GM12892 (cell line): ENCODE measurements at regions not wholly inside any gene's neighbourhood (a gene's known extent, or its start where the extent isn't known, plus 50 kb on each side); places are given as distances from the start of the nearest gene placed in this dataset.

Source experiments
- DNase-seq: peaks from one replicate; pipeline ENCODE4 v3.0.0; 2011; ENCODE audit not compliant: insufficient read length
- FAIRE-seq: peaks from 2 replicates; lab custom pipeline; 2011; peaks lifted over from hg19 to GRCh38; lab: Jason Lieb, UNC
- POLR2A ChIP-seq: IDR thresholded peaks from 2 replicates; pipeline ENCODE4 v1.6.1; 2011; ENCODE audit warnings: low read depth, low read length, control low read depth
- POLR2AphosphoS5 ChIP-seq: IDR thresholded peaks from 2 replicates; pipeline ENCODE4 v1.6.1; 2011; ENCODE audit warnings: low read depth, low read length, control low read depth
- TAF1 ChIP-seq: IDR thresholded peaks from 2 replicates; pipeline ENCODE4 v1.6.1; 2011; ENCODE audit warnings: low read depth, mild to moderate bottlenecking, control low read depth, low read length, borderline replicate concordance

DNA sequence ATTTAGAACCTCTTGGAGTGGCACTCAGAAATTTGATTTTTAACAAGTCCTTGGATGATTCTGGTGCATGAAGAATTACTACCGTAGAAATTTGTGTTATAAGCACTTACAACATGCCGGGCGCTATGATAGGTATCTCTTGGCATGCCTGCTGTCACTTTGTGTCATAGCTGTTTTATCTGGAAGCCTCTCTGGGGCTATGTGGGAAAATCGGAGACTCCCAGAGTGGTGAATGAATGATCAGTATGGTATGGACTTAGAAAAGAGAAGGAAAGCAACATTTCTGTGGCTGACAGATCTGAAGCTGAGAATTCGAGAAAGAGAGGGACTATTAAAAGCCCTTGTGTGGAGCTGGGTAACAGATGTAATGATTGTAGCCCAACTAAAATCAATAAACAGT lies 177.4 kb upstream of the MAMLD1 start:
- TF ChIP-seq POLR2AphosphoS5 = no peak
- TF ChIP-seq POLR2A = no peak
- no peak for TF ChIP-seq TAF1
- DNase-seq = no peak
- FAIRE-seq = no peak

DNA sequence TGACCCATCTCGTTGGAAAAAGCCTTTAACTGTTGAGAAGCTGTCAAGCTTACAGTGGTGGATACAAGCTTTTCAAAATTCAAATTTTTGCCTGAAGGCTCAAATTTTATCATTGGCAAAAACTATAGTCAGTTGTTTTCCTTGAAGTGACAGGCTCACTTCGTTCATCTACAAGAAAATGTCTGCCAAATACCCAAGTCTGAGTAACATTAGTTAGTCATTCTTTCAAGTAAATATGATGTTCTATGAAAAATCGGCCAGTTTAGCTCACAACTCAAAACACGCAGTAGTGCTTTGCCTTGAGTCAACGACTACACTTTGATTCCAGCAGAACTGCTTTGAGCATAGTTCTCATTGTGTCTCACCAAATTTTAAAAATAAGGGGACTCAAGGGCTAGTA lies 170.3 kb upstream of the MAMLD1 start:
- FAIRE-seq (no peak), DNase-seq (no peak)
- TF ChIP-seq POLR2AphosphoS5 (no peak), TAF1 (no peak), POLR2A (no peak)

DNA sequence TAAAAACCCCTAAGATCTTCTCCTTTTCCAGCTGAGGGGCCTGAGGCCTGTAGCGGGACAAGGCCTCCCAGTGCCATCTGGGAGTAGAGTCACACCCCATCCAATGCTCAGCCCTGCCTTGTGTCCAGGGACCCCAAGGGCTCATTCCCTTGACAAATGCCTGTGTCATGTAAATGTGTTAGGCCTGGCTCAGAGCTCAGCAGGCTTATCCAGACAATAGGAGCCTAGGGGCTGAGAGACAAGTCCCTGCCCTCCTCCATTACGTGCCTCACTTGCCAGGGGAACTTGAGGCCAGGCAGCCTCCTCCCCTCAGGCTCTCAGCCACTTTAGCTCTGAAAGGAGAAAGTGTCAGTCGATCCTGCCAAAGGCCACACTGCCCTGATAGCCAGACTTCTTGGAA lies 166.8 kb upstream of the MAMLD1 start:
- DNase-seq (no peak), FAIRE-seq (no peak)
- TF ChIP-seq POLR2A (no peak), POLR2AphosphoS5 (no peak), TAF1 (no peak)

DNA sequence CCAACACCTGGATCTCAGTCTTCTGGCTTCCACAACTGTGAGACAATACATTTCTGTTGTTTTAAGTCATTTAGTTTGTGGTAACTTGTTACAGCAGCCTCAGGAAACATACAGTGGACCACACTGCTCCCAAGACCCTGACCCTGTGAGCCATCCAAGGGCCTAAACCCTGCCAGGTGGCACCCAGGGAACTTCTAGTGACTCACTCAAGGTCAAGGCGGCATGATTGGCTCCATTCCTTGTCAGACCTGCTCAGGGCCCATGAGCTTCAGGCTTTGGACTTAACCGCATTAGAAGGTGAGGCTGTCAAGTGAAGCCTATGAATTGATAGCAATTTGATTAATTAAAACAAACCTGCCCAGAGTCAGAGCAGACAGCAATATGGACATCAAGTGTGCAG lies 165.7 kb upstream of the MAMLD1 start:
- DNase-seq (no peak), FAIRE-seq (no peak)
- no peak for TF ChIP-seq TAF1
- no peak for TF ChIP-seq POLR2AphosphoS5
- TF ChIP-seq POLR2A = no peak

DNA sequence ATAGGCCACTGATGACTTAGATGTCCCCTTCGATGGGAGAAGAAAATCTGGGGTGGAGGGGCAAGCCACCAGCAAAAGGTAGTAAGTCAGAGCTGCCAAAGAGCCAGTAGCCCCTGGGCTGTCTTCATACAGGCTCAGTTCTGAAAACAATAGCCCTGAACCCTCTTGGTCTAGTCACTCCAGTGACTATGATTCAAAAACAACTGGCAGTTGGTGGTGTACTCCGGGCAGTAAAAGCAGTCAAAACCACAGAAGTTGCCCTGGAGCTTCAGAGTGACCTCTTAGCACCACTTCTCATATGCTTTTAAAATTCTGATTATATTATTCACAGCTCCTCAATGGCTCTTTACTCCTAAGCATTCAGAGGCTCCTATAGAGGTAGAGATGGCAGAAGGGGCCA lies 164.3 kb upstream of the MAMLD1 start:
- DNase-seq (no peak), FAIRE-seq (no peak)

DNA sequence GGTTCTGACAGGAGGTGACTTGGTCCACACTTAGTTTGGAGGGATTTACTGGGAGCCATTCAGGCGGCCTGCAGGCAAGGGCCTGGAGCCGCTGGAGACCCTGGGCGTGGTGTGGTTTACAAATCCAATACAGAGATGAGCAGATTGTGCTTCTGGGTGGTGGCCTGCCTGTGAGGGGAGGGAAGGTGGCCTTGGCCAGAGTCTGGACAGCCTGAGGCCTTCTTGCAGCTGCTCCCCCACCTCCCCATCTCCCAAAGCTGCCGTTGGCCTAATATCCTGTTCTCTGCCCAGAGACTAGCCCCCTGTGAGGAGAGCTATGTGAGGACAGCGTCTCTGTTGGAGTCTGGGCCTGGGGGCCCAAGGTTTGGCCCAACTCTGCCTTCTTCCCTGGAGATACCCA lies 163.9 kb upstream of the MAMLD1 start:
- DNase-seq (no peak), FAIRE-seq (no peak)
- no peak for TF ChIP-seq POLR2A
- TF ChIP-seq TAF1 = no peak
- no peak for TF ChIP-seq POLR2AphosphoS5

More for the DNA sequence above, 164.3 kb upstream of the MAMLD1 start:
- TF ChIP-seq POLR2A (no peak), POLR2AphosphoS5 (no peak), TAF1 (no peak)

DNA sequence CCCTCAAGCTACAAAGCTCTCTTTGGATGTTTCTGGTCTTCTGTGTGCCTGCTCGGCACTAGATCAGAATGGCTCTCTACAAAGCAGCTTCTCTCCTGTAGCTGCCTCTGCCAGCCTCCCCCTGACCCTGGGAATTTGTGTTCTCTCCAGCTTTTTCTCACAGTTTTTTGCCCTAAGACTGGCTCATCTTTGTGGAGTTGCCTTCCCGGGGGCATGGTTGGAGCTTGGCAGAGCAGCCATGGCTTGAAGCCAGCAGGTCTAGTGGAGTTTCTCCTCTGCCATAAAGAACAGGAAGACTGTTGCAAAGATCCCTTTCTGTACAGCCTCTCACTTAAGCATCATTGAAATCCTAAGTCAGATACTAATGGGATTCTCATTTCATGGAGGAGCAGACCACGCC lies 163.3 kb upstream of the MAMLD1 start:
- TF ChIP-seq POLR2AphosphoS5 (no peak), POLR2A (no peak), TAF1 (no peak)
- FAIRE-seq (no peak), DNase-seq (no peak)

DNA sequence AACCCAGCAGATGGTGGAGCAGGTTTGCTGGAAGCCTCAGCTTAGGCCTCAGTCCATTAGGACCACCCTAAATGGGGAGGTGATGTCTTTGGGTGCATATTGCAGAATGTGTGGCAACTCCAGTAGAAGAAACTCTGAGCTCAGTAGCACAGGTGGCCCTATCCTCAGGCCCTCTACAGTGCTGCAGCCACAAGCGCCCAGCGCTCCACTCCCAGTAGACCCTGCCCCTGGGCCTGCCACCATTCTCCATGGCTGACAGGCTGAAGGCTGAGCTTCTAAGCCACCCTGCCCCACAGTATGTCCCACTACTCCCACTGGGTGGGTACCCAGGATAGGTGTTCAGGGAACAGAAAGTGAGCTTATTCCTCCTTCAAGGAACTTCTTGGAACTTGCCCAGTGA lies 162.8 kb upstream of the MAMLD1 start:
- TF ChIP-seq POLR2AphosphoS5 (no peak), TAF1 (no peak), POLR2A (no peak)
- FAIRE-seq = no peak
- no peak for DNase-seq

DNA sequence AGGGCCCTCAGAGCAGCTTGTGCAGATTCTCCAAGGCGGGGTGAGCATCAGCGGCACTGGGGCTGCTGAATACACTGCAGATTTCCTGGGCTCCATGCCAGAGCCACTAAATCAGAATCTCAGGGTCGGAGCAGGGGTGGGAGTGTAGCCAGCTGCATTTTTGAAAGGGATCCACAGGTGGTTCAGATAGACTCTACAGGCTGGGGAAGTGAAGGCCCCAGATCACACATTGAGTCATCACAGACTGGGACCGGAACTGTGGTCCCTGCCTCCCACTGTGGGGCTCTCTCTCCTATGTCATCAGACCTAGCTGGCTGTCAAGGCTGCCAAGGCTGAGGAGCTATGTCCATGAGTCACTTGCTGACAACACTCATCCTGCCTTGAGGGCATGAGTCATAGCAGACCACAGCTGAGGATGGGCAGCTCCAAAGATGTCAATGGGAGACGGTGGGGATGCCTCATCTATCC lies 162.3 kb upstream of the MAMLD1 start:
- FAIRE-seq (peak; percentile 97), DNase-seq (peak; percentile 42)
- TF ChIP-seq TAF1 (no peak), POLR2AphosphoS5 (no peak), POLR2A (no peak)

DNA sequence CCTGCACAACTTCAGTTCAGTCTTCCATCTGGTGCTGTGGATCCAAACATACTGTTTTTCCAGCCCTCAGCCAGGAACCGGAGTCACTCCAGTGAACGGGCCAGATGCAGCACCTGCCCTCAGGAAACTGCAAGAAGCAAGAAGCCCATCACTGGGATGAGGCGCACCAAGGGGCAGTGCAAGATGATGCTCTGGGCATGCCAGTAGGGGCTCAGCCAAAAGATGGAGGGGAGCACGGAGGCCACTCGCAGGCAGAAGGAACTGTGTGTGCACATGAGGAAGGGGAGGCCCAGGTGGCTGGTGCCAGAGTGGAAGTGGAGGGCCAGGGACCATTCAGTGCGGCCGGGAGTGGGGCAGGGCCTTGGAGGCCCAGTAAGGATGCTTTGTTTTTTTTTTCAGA lies 161.7 kb upstream of the MAMLD1 start:
- no peak for FAIRE-seq
- TF ChIP-seq TAF1 = no peak
- no peak for TF ChIP-seq POLR2A
- no peak for TF ChIP-seq POLR2AphosphoS5
- DNase-seq = no peak

DNA sequence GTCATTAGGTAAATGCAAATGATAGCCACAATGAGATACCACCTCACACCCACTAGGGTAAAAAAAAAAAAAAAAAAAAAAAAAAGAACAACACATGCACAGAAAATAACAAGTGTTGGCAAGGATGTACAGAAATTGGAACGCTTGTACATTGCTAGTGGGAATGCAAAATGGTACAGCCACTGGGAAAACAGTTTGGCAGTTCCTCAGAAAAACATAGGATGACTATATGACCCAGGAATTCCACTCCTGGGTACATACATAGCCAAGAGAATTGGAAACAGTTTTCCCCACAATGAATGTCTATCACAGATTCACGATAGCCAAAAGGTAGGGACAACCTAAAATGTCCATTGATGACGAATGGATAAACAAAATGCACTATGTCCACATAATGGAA lies 161.3 kb upstream of the MAMLD1 start:
- TF ChIP-seq TAF1 (no peak), POLR2AphosphoS5 (no peak), POLR2A (no peak)
- no peak for DNase-seq
- FAIRE-seq = no peak

DNA sequence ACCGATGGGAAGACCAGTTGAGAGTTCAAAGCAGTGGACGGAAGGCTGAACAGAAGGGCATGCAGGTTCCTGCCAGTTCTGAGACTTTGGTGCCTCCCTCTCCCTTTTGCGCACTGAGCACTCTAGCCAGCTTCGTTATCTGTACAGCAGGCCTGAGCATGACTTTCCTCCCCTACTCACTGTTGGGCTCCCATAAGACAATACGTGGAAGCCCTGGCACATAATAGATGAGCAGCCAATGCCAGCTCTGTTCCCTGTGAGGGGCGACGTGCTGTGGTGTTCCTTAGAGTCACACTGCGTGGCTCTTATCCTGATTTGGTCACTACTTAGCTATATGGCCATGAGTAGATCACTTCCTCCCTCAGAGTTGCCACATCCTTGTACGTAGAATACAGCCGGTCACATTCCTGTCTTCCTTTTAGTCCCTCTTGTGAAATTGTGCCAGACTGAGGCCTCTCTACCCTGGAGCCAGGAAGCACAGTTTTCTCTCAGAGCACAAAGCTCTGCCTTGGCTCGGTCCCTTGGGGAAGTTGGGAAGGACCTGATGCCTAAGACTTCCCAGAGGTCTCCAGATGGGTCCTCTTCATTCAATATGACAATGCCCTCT lies 160.4 kb upstream of the MAMLD1 start:
- FAIRE-seq (peak; percentile 5), DNase-seq (no peak)
- TF ChIP-seq POLR2AphosphoS5 (no peak), TAF1 (no peak), POLR2A (no peak)

DNA sequence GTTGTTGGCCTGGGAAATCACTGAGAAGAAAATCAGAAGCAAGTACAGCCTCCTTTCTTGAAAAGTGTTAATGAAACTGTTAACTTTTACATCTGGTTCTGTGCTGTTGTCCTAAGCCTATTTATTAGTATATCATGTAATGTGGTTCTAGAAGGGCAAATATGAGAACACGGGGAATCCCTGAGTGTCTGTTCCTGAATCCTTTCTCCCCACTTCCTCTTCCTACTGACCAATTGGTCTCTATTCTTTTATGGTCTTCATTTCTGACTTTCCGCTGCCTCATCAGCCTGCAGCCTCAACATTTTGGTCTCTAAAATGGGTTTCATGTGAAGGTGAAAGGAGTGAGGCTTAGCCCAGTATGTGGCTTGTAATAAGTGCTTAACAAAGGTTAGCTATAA lies 159.9 kb upstream of the MAMLD1 start:
- no peak for FAIRE-seq
- TF ChIP-seq TAF1 (no peak), POLR2A (no peak), POLR2AphosphoS5 (no peak)
- DNase-seq = no peak
